ENCODE measurements at regions not wholly inside any gene's neighbourhood (a gene's known extent, or its start where the extent isn't known, plus 50 kb on each side); places are given as distances from the start of the nearest gene placed in this dataset.

DNA sequence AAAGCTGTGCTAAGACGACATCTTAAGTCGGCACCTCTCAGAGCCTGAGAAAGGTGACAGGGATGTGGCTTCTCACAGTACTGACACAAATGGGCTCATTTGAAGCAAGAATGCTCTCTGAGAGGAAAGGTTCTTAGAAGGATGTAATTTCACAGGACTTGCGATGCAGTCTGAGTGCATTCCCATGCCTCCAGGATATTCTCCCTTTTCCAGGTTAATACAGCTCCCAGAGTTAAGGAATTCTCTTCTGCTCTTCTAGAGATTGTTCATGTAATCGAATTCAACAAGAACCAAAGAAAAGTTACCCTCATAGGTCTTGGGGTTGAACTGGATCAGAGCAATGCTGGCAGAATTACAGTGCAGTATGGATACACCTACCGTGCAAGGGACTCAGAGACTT is 131.0 kb downstream of the GALR1 start:
- Histone ChIP-seq H3K27ac (ENCODE audit: control insufficient read depth, insufficient read depth, low read length) (no peak overlapping the region), H3K9ac (ENCODE audit: control insufficient read depth, extremely low read depth, insufficient read depth, low read length) (no peak overlapping the region), H3K4me3 (ENCODE audit: control insufficient read depth in 2 of 3, extremely low read depth in 1 of 3, insufficient read depth in 2 of 3, low read depth in 1 of 3, low read length in 3 of 3) (no peak overlapping the region), H3K4me1 (ENCODE audit: control insufficient read depth, extremely low read depth, insufficient read depth, low read length) (no peaks in the 10 kb centered on the region), H2AFZ (ENCODE audit: control insufficient read depth, low read length) (no peak overlapping the region), H3K4me2 (ENCODE audit: control insufficient read depth, extremely low read depth, insufficient read depth, low read depth, low read length) (no peak overlapping the region), H3K9me3 (ENCODE audit: control insufficient read depth, low read depth, low read length) (peaks cover 5% of the 10 kb centered on the region), H4K20me1 (ENCODE audit: control insufficient read depth, extremely low read depth, insufficient read depth, low read length) (no peaks in the 10 kb centered on the region), H3K27me3 (ENCODE audit: control insufficient read depth, extremely low read depth, insufficient read depth, low read length) (no peaks in the 10 kb centered on the region), H3K36me3 (ENCODE audit: control insufficient read depth in 2 of 2, extremely low read depth in 1 of 2, insufficient read depth in 2 of 2, low read length in 2 of 2) (no peaks in the 10 kb centered on the region), H3K9me1 (ENCODE audit: control insufficient read depth, extremely low read depth, insufficient read depth, low read length) (no peaks in the 10 kb centered on the region), H3K79me2 (ENCODE audit: control insufficient read depth, insufficient read depth, low read length) (no peaks in the 10 kb centered on the region)
- DNase-seq (ENCODE audit: low read depth, low spot score) (no peak), FAIRE-seq (no peak)
- dilution Hi-C loops (cut with MboI; ENCODE audit: extremely low pct_ligation_motif_present, low sequenced_read_pairs) = no loop called here
- no peak for TF ChIP-seq EZH2 (IDR thresholded peaks at IDR 0.05; ENCODE audit: low read length)
- TF ChIP-seq, protein P1, sequence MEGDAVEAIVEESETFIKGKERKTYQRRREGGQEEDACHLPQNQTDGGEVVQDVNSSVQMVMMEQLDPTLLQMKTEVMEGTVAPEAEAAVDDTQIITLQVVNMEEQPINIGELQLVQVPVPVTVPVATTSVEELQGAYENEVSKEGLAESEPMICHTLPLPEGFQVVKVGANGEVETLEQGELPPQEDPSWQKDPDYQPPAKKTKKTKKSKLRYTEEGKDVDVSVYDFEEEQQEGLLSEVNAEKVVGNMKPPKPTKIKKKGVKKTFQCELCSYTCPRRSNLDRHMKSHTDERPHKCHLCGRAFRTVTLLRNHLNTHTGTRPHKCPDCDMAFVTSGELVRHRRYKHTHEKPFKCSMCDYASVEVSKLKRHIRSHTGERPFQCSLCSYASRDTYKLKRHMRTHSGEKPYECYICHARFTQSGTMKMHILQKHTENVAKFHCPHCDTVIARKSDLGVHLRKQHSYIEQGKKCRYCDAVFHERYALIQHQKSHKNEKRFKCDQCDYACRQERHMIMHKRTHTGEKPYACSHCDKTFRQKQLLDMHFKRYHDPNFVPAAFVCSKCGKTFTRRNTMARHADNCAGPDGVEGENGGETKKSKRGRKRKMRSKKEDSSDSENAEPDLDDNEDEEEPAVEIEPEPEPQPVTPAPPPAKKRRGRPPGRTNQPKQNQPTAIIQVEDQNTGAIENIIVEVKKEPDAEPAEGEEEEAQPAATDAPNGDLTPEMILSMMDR (optimal IDR thresholded peaks at IDR 0.05 in 1 of 3, IDR thresholded peaks at IDR 0.05 in 1 of 3, conservative IDR thresholded peaks at IDR 0.05 in 1 of 3; ENCODE audit: extremely low read depth in 1 of 3, insufficient read depth in 2 of 3, low read length in 3 of 3) = no peak

DNA sequence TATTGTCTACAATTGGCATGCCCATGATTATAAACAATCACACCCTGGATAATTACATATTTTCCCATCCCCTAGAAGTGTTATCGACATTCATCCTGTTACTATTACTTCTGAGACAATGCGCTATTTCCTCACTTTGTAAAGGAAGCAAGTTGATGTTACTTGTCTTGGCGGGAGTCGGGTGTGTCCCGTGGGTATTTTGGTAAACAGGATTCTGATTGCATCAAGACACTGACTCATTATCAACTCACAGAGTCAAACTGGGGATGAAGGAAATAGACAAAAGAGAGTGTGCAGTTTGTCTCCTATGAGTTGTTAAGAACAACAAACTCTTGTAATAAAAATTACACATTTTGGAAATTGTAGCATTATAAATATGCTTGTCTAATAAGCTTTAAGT is 142.7 kb downstream of the GALR1 start:
- H3K4me2 ChIP-seq (ENCODE audit: control insufficient read depth, extremely low read depth, insufficient read depth, low read depth, low read length) = no peak overlapping the region
- dilution Hi-C loops (cut with MboI; ENCODE audit: extremely low pct_ligation_motif_present, low sequenced_read_pairs) = no loop called here
- no peaks in the 10 kb centered on the region for H3K36me3 ChIP-seq (ENCODE audit: control insufficient read depth in 2 of 2, extremely low read depth in 1 of 2, insufficient read depth in 2 of 2, low read length in 2 of 2)
- H3K27me3 ChIP-seq (ENCODE audit: control insufficient read depth, extremely low read depth, insufficient read depth, low read length) = no peaks in the 10 kb centered on the region
- no peak for FAIRE-seq
- no peak overlapping the region for H3K9ac ChIP-seq (ENCODE audit: control insufficient read depth, extremely low read depth, insufficient read depth, low read length)
- no peak overlapping the region for H3K27ac ChIP-seq (ENCODE audit: control insufficient read depth, insufficient read depth, low read length)
- no peaks in the 10 kb centered on the region for H3K79me2 ChIP-seq (ENCODE audit: control insufficient read depth, insufficient read depth, low read length)
- H3K9me3 ChIP-seq (ENCODE audit: control insufficient read depth, low read depth, low read length) = peaks cover 2% of the 10 kb centered on the region
- no peaks in the 10 kb centered on the region for H3K4me1 ChIP-seq (ENCODE audit: control insufficient read depth, extremely low read depth, insufficient read depth, low read length)
- H4K20me1 ChIP-seq (ENCODE audit: control insufficient read depth, extremely low read depth, insufficient read depth, low read length) = no peaks in the 10 kb centered on the region
- H2AFZ ChIP-seq (ENCODE audit: control insufficient read depth, low read length) = no peak overlapping the region
- no peak for TF ChIP-seq EZH2 (IDR thresholded peaks at IDR 0.05; ENCODE audit: low read length)
- TF ChIP-seq, protein P1 (optimal IDR thresholded peaks at IDR 0.05 in 1 of 3, IDR thresholded peaks at IDR 0.05 in 1 of 3, conservative IDR thresholded peaks at IDR 0.05 in 1 of 3; ENCODE audit: extremely low read depth in 1 of 3, insufficient read depth in 2 of 3, low read length in 3 of 3) = no peak
- DNase-seq (ENCODE audit: low read depth, low spot score) = no peak
- no peak overlapping the region for H3K4me3 ChIP-seq (ENCODE audit: control insufficient read depth in 2 of 3, extremely low read depth in 1 of 3, insufficient read depth in 2 of 3, low read depth in 1 of 3, low read length in 3 of 3)
- no peaks in the 10 kb centered on the region for H3K9me1 ChIP-seq (ENCODE audit: control insufficient read depth, extremely low read depth, insufficient read depth, low read length)

All from keratinocyte (primary cell).